ENCODE measurements at regions not wholly inside any gene's neighbourhood (a gene's known extent, or its start where the extent isn't known, plus 50 kb on each side); places are given as distances from the start of the nearest gene placed in this dataset.
"Not testable (repeated sequence)": the region's sequence is repeated elsewhere in the genome, so short reads cannot be mapped to it uniquely, and the experiment has no call there.

GRCh38 chr1:105373681-105374080 lies 1624.0 kb downstream of the AMY1C start:
- no peak for DNase-seq (ENCODE audit: low read depth in 2 of 2)

- DNase-seq (ENCODE audit: low read depth in 2 of 2), result no peak
Measured at GRCh38 chr1:105386489-105386888, 1636.8 kb downstream of the AMY1C start.

GRCh38 chr1:105396001-105396400 lies 1646.3 kb downstream of the AMY1C start:
- DNase-seq (ENCODE audit: low read depth in 2 of 2), result no peak

GRCh38 chr1:105398909-105399308 lies 1649.2 kb downstream of the AMY1C start:
- no peak for DNase-seq (ENCODE audit: low read depth in 2 of 2)

GRCh38 chr1:105399716-105400115 lies 1650.0 kb downstream of the AMY1C start:
- no peak for DNase-seq (ENCODE audit: low read depth in 2 of 2)

- DNase-seq (ENCODE audit: low read depth in 2 of 2), result no peak
Measured at GRCh38 chr1:105416261-105416660, 1640.2 kb upstream of the PRMT6 start.

GRCh38 chr1:105419030-105419429 lies 1637.4 kb upstream of the PRMT6 start:
- DNase-seq (ENCODE audit: low read depth in 2 of 2), result no peak

- no peak for DNase-seq (ENCODE audit: low read depth in 2 of 2)
Measured at GRCh38 chr1:105427543-105427942, 1628.9 kb upstream of the PRMT6 start.

- no peak for DNase-seq (ENCODE audit: low read depth in 2 of 2)
Measured at GRCh38 chr1:105436589-105437259, 1619.8 kb upstream of the PRMT6 start.

GRCh38 chr1:105437847-105438246 lies 1618.6 kb upstream of the PRMT6 start:
- no peak for DNase-seq (ENCODE audit: low read depth in 2 of 2)

GRCh38 chr1:105442901-105443300 lies 1613.6 kb upstream of the PRMT6 start:
- no peak for DNase-seq (ENCODE audit: low read depth in 2 of 2)

- DNase-seq (ENCODE audit: low read depth in 2 of 2), result no peak
Measured at GRCh38 chr1:105459759-105460158, 1596.7 kb upstream of the PRMT6 start.

GRCh38 chr1:105462308-105462707 lies 1594.2 kb upstream of the PRMT6 start:
- no peak for DNase-seq (ENCODE audit: low read depth in 2 of 2)

- no peak for DNase-seq (ENCODE audit: low read depth in 2 of 2)
Measured at GRCh38 chr1:105467549-105467948, 1588.9 kb upstream of the PRMT6 start.

- not testable (repeated sequence) for DNase-seq (ENCODE audit: low read depth in 2 of 2)
Measured at GRCh38 chr1:105470541-105470940, 1585.9 kb upstream of the PRMT6 start.

- no peak for DNase-seq (ENCODE audit: low read depth in 2 of 2)
Measured at GRCh38 chr1:105483436-105483835, 1573.0 kb upstream of the PRMT6 start.

- no peak for DNase-seq (ENCODE audit: low read depth in 2 of 2)
Measured at GRCh38 chr1:105485207-105485606, 1571.3 kb upstream of the PRMT6 start.

GRCh38 chr1:105492921-105493320 lies 1563.6 kb upstream of the PRMT6 start:
- DNase-seq (ENCODE audit: low read depth in 2 of 2), result no peak

- DNase-seq (ENCODE audit: low read depth in 2 of 2), result no peak
Measured at GRCh38 chr1:105516068-105516467, 1540.4 kb upstream of the PRMT6 start.

GRCh38 chr1:105533996-105534395 lies 1522.5 kb upstream of the PRMT6 start:
- no peak for DNase-seq (ENCODE audit: low read depth in 2 of 2)

GRCh38 chr1:105544475-105544874 lies 1512.0 kb upstream of the PRMT6 start:
- DNase-seq (ENCODE audit: low read depth in 2 of 2), result no peak

GRCh38 chr1:105556266-105556665 lies 1500.2 kb upstream of the PRMT6 start:
- no peak for DNase-seq (ENCODE audit: low read depth in 2 of 2)

GRCh38 chr1:105558023-105558422 lies 1498.5 kb upstream of the PRMT6 start:
- no peak for DNase-seq (ENCODE audit: low read depth in 2 of 2)

GRCh38 chr1:105565006-105565405 lies 1491.5 kb upstream of the PRMT6 start:
- no peak for DNase-seq (ENCODE audit: low read depth in 2 of 2)

All from stimulated activated CD4-positive, alpha-beta T cell treated with anti-CD3 and anti-CD28 coated beads, Interleukin-4, amount 100 ng/mL, for 48 hours (primary cell).